ENCODE measurements at regions not wholly inside any gene's neighbourhood (a gene's known extent, or its start where the extent isn't known, plus 50 kb on each side); places are given as distances from the start of the nearest gene placed in this dataset.

DNA sequence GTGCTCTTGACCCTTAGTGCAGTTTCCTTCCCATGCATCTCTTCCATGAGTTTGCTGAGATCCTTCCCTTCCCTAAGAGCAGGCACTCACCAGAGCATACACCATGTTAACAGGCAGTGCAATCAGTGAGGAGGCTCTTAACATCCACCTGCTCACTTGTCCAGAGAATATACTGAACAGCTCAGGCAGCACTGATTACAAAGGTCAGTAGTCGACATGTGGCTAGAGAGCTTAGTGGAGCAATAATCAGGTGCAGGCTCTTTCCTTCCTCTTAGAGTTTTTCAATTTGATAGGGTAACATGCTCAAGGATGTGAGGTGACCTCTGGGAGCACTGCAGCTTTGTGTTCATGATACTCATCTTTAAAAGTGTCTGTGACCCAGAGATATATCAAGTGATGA is 144.1 kb upstream of the SETBP1 start:
- Histone ChIP-seq H3K27ac (no peak overlapping the region), H3K4me1 (peaks cover 0 to 43% (median 30%) of the 10 kb centered on the region in 4 donors), H3K36me3 (no peaks in the 10 kb centered on the region), H3K4me3 (no peak overlapping the region), H3K9me3 (no peaks in the 10 kb centered on the region), H3K27me3 (no peaks in the 10 kb centered on the region)
- no peak for DNase-seq
- TF ChIP-seq, protein P1, sequence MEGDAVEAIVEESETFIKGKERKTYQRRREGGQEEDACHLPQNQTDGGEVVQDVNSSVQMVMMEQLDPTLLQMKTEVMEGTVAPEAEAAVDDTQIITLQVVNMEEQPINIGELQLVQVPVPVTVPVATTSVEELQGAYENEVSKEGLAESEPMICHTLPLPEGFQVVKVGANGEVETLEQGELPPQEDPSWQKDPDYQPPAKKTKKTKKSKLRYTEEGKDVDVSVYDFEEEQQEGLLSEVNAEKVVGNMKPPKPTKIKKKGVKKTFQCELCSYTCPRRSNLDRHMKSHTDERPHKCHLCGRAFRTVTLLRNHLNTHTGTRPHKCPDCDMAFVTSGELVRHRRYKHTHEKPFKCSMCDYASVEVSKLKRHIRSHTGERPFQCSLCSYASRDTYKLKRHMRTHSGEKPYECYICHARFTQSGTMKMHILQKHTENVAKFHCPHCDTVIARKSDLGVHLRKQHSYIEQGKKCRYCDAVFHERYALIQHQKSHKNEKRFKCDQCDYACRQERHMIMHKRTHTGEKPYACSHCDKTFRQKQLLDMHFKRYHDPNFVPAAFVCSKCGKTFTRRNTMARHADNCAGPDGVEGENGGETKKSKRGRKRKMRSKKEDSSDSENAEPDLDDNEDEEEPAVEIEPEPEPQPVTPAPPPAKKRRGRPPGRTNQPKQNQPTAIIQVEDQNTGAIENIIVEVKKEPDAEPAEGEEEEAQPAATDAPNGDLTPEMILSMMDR (IDR thresholded peaks at IDR 0.05): no peak
- intact Hi-C loops (cut with DNase I; ENCODE audit: low total_unique reads): no loop called here

DNA sequence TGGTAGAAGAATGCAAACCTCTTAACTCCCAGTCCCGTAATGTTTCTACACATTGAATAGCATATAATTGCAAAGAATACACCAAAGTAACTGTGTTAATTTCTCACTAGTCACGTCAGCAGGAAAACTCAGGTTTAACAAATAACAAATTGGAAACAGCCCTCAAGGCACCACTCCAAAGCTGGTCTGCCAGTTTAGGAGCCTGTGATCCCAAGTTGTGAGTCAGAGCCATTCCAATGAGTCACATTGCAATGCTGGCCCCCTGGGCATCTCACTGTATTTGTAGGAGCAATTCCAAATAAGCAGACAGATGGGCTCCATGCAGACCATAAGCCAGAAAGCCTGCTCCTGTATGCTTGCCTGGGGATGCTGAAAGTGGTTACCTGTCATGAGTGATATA is 143.2 kb upstream of the SETBP1 start:
- Histone ChIP-seq H3K27me3 (no peaks in the 10 kb centered on the region), H3K9me3 (no peaks in the 10 kb centered on the region), H3K4me1 (peaks cover 0 to 44% (median 32%) of the 10 kb centered on the region in 4 donors), H3K36me3 (no peaks in the 10 kb centered on the region), H3K4me3 (no peak overlapping the region), H3K27ac (peak overlapping the region in 1 of 2 donors; percentile 10)
- DNase-seq: peak; percentile 63 to 66
- intact Hi-C loops (cut with DNase I; ENCODE audit: low total_unique reads): no loop called here
- TF ChIP-seq, protein P1 (IDR thresholded peaks at IDR 0.05): no peak

DNA sequence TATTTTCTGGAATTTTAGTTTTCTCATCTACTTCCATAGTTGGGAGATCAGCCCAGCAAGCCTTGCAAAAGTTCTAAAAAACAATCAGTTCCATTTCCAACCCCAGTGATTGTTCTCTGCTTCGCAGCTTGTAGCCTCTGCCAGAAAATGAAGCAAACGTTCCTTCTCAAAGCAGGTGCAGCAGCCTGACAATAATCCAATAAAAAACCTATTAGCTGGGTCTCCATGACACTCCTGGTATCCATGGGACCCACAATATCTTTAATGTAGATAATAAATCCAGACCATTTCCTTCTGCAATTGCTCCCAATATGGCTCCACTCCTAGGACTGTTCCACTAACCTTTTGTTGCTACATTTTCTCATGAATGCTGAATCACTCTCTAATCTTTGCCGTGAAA is 140.8 kb upstream of the SETBP1 start:
- no peak for DNase-seq
- TF ChIP-seq, protein P1 (IDR thresholded peaks at IDR 0.05): no peak
- H3K4me3 ChIP-seq: no peak overlapping the region
- intact Hi-C loops (cut with DNase I; ENCODE audit: low total_unique reads): no loop called here
- no peaks in the 10 kb centered on the region for H3K27me3 ChIP-seq
- peaks cover 0 to 44% (median 32%) of the 10 kb centered on the region in 4 donors for H3K4me1 ChIP-seq
- H3K9me3 ChIP-seq: no peaks in the 10 kb centered on the region
- H3K36me3 ChIP-seq: no peaks in the 10 kb centered on the region
- H3K27ac ChIP-seq: no peak overlapping the region

DNA sequence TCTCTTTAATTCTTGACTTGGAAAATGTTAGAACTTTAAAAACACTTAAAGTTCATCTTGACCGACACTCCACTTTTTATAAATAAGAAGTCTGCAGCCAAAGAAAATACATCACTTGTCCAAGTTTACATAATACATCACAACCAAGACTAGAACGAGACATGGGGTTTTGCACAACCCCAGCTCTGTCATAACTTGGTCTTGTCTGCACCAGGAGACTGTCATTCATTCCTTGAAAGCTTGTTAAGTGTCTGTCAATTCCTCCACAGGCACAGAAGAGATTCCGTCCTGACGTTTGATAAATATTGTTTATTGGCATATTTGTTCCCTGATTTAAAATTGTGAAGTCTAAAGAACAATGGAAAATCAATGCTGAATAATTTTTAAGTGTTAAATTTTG is 139.5 kb upstream of the SETBP1 start:
- H3K9me3 ChIP-seq: no peaks in the 10 kb centered on the region
- H3K36me3 ChIP-seq: no peaks in the 10 kb centered on the region
- H3K27me3 ChIP-seq: no peaks in the 10 kb centered on the region
- H3K4me1 ChIP-seq: peaks cover 0 to 40% (median 27%) of the 10 kb centered on the region in 4 donors
- peak; percentile 52 to 67 for DNase-seq
- intact Hi-C loops (cut with DNase I; ENCODE audit: low total_unique reads): no loop called here
- H3K27ac ChIP-seq: no peak overlapping the region
- H3K4me3 ChIP-seq: no peak overlapping the region
- TF ChIP-seq, protein P1 (IDR thresholded peaks at IDR 0.05): no peak

DNA sequence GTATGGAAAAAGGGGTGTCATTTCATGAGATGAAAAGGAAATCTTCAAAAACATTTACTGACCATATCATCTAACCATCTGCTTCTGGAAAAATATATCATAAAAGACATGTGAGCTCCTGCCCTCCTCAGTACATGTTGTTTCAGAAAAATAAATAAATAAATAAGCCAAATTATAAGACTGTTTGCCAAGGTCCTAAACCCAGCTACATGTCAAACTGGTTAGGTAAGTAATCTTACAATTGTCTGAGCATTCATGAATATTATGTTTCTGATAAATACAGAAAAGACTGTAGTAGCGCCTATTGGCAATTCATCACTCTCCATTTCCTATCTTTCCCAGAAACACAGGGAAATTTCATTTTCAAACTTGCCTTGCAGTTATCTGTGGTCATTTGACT is 138.9 kb upstream of the SETBP1 start:
- Histone ChIP-seq H3K27ac (no peak overlapping the region), H3K9me3 (no peaks in the 10 kb centered on the region), H3K27me3 (no peaks in the 10 kb centered on the region), H3K4me1 (peaks cover 0 to 33% (median 21%) of the 10 kb centered on the region in 4 donors), H3K36me3 (no peaks in the 10 kb centered on the region), H3K4me3 (no peak overlapping the region)
- no peak for DNase-seq
- intact Hi-C loops (cut with DNase I; ENCODE audit: low total_unique reads): no loop called here
- TF ChIP-seq, protein P1 (IDR thresholded peaks at IDR 0.05): no peak

DNA sequence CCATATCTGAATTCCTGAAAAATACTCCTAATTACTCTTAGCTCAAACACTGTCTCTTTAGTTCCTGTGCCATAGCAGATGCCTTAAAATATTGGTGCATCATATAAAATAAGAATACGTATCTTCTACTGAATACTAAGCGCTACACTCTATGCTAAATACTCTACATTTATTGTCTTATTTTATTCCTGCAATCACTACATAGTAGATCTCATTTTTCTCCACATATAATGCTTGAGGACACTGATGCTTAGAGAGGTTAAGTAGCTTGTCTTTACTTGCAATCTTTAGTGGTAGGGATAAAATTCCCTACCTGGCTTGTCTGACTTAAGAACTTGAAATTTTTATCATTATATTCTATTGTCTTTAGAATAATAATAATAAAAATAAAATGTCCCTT is 137.3 kb upstream of the SETBP1 start:
- TF ChIP-seq, protein P1 (IDR thresholded peaks at IDR 0.05): no peak
- Histone ChIP-seq H3K4me3 (no peak overlapping the region), H3K27ac (no peak overlapping the region), H3K4me1 (peaks cover 0 to 20% (median 14%) of the 10 kb centered on the region in 4 donors), H3K36me3 (no peaks in the 10 kb centered on the region), H3K27me3 (no peaks in the 10 kb centered on the region), H3K9me3 (no peaks in the 10 kb centered on the region)
- no peak for DNase-seq
- intact Hi-C loops (cut with DNase I; ENCODE audit: low total_unique reads): no loop called here

Data from tibial artery (tissue), 4 donors.